MV-4-11 (cell line): ENCODE measurements at regions not wholly inside any gene's neighbourhood (a gene's known extent, or its start where the extent isn't known, plus 50 kb on each side); places are given as distances from the start of the nearest gene placed in this dataset.
"Not testable (repeated sequence)": the region's sequence is repeated elsewhere in the genome, so short reads cannot be mapped to it uniquely, and the experiment has no call there.

Experiments
- DNase-seq: peaks from one replicate; lab custom pipeline; 2025; lab: John Stamatoyannopoulos, UW

GRCh38 chr4:52522093-52522492 lies 137.0 kb downstream of the USP46 start:
- not testable (repeated sequence) for DNase-seq

DNA sequence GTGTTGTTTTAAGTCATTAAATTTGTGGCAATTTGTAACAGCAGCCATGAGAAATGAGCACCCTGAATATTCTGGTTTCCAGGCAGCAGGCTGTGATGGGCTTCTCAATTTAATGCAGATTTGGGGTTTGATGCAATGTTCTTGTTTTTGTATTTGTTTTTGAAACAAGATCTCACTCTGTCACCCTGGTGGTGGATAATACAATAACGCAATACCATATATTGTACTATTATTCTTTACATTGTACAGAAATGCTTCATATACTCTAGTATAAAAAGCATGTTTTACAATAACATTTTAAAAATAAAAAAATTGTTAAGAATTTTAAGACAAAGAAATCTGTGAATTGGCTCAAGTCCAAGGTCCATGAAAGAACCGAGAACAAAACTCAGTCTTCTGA lies 129.1 kb downstream of the USP46 start:
- no peak for DNase-seq

DNA sequence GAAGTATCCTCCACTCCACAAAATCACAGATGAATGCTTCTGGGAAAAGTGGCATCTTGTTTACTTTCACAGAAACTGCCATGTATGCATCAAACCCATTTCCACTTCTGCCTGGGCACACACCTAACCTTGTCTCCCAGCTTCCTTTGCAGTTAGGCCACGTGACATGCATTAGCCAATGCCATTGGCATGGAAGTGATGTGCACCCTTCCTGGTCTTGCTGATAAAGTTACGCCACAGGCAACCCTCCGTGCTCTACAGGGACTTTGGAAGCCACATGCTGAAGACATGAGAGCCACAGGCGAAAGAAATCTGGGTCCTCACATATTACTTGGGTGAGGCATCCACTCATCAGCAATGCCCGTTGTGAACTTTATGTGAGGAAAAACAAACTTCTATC lies 123.3 kb downstream of the USP46 start:
- DNase-seq = no peak
